ENCODE measurements at regions not wholly inside any gene's neighbourhood (a gene's known extent, or its start where the extent isn't known, plus 50 kb on each side); places are given as distances from the start of the nearest gene placed in this dataset.

- TF ChIP-seq, protein P1, sequence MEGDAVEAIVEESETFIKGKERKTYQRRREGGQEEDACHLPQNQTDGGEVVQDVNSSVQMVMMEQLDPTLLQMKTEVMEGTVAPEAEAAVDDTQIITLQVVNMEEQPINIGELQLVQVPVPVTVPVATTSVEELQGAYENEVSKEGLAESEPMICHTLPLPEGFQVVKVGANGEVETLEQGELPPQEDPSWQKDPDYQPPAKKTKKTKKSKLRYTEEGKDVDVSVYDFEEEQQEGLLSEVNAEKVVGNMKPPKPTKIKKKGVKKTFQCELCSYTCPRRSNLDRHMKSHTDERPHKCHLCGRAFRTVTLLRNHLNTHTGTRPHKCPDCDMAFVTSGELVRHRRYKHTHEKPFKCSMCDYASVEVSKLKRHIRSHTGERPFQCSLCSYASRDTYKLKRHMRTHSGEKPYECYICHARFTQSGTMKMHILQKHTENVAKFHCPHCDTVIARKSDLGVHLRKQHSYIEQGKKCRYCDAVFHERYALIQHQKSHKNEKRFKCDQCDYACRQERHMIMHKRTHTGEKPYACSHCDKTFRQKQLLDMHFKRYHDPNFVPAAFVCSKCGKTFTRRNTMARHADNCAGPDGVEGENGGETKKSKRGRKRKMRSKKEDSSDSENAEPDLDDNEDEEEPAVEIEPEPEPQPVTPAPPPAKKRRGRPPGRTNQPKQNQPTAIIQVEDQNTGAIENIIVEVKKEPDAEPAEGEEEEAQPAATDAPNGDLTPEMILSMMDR (IDR thresholded peaks at IDR 0.05; ENCODE audit: low read depth, low read length), result no peak
- TF ChIP-seq MYC (IDR thresholded peaks at IDR 0.05; ENCODE audit: low read depth, low read length) (no peak), POLR2A (IDR thresholded peaks at IDR 0.05; ENCODE audit: extremely low read depth, insufficient read length) (no peak)
Observed at GRCh38 chr7:46233585-46234329, 312.7 kb upstream of the IGFBP3 start.
